NOMO-1 treated with dmso at 0.1 percent for 144 hours (cell line): ENCODE measurements at regions not wholly inside any gene's neighbourhood (a gene's known extent, or its start where the extent isn't known, plus 50 kb on each side); places are given as distances from the start of the nearest gene placed in this dataset.

Experiments
- DNase-seq: peaks from one replicate; lab custom pipeline; 2025; ENCODE audit not compliant: unreplicated experiment; lab: John Stamatoyannopoulos, UW

GRCh38 chr2:16050908-16051489 is 110.6 kb downstream of the MYCN start:
- DNase-seq = no peak

GRCh38 chr2:16050261-16050907 is 110.0 kb downstream of the MYCN start:
- DNase-seq = no peak

GRCh38 chr2:16049406-16049805 is 109.1 kb downstream of the MYCN start:
- DNase-seq = no peak

- DNase-seq = no peak
These were observed 108.1 kb downstream of the MYCN start for GRCh38 chr2:16048466-16048865.

- no peak for DNase-seq
These were observed 107.4 kb downstream of the MYCN start for GRCh38 chr2:16047701-16048100.

- no peak for DNase-seq
These were observed 106.3 kb downstream of the MYCN start for GRCh38 chr2:16046649-16047048.

- no peak for DNase-seq
These were observed 105.5 kb downstream of the MYCN start for GRCh38 chr2:16045653-16046352.

- DNase-seq = no peak
These were observed 104.7 kb downstream of the MYCN start for GRCh38 chr2:16044946-16045456.

GRCh38 chr2:16043627-16044026 is 103.3 kb downstream of the MYCN start:
- no peak for DNase-seq

GRCh38 chr2:16043192-16043591 is 102.8 kb downstream of the MYCN start:
- no peak for DNase-seq

- no peak for DNase-seq
These were observed 101.9 kb downstream of the MYCN start for GRCh38 chr2:16042201-16042700.

- DNase-seq = no peak
These were observed 100.1 kb downstream of the MYCN start for GRCh38 chr2:16040271-16041010.

GRCh38 chr2:16039823-16040222 is 99.5 kb downstream of the MYCN start:
- DNase-seq = no peak

- DNase-seq = no peak
These were observed 98.7 kb downstream of the MYCN start for GRCh38 chr2:16039055-16039454.

GRCh38 chr2:16038621-16039020 is 98.3 kb downstream of the MYCN start:
- DNase-seq = no peak

GRCh38 chr2:16037808-16038457 is 97.6 kb downstream of the MYCN start:
- DNase-seq = no peak

GRCh38 chr2:16036951-16037350 is 96.6 kb downstream of the MYCN start:
- DNase-seq = no peak

GRCh38 chr2:16035747-16036745 is 95.7 kb downstream of the MYCN start:
- DNase-seq = no peak

GRCh38 chr2:16034975-16035746 is 94.8 kb downstream of the MYCN start:
- DNase-seq = no peak
